ENCODE measurements at regions not wholly inside any gene's neighbourhood (a gene's known extent, or its start where the extent isn't known, plus 50 kb on each side); places are given as distances from the start of the nearest gene placed in this dataset.

DNA sequence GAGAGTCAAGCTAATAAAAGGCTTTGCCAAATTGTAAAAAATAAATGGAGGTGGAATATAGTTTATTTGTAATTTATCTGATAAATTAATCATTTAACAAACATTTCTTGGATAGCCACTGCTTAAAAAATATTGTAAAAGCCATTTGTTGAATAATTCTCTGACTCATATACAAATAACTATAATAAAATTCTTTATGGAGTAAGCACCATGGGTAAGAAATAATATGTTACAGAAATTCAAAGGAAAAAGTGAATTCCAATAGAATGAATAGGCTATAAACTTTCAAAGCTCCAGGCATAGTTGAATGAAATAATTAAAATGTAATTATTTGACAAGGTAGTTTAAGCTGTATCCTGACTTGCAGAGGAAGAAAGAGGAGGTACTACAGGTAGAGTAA lies 291.4 kb upstream of the TMEM229A start:
- Mint-ChIP-seq H3K4me3 (no peak overlapping the region), H3K36me3 (ENCODE audit: low read depth) (no peaks in the 10 kb centered on the region), H3K4me1 (no peaks in the 10 kb centered on the region), H3K27me3 (ENCODE audit: low read depth) (no peaks in the 10 kb centered on the region), H3K27ac (no peak overlapping the region), H3K9me3 (no peaks in the 10 kb centered on the region)
- TF ChIP-seq, protein P1, sequence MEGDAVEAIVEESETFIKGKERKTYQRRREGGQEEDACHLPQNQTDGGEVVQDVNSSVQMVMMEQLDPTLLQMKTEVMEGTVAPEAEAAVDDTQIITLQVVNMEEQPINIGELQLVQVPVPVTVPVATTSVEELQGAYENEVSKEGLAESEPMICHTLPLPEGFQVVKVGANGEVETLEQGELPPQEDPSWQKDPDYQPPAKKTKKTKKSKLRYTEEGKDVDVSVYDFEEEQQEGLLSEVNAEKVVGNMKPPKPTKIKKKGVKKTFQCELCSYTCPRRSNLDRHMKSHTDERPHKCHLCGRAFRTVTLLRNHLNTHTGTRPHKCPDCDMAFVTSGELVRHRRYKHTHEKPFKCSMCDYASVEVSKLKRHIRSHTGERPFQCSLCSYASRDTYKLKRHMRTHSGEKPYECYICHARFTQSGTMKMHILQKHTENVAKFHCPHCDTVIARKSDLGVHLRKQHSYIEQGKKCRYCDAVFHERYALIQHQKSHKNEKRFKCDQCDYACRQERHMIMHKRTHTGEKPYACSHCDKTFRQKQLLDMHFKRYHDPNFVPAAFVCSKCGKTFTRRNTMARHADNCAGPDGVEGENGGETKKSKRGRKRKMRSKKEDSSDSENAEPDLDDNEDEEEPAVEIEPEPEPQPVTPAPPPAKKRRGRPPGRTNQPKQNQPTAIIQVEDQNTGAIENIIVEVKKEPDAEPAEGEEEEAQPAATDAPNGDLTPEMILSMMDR (IDR thresholded peaks at IDR 0.05; ENCODE audit: unreplicated experiment in 3 of 3), result no peak

DNA sequence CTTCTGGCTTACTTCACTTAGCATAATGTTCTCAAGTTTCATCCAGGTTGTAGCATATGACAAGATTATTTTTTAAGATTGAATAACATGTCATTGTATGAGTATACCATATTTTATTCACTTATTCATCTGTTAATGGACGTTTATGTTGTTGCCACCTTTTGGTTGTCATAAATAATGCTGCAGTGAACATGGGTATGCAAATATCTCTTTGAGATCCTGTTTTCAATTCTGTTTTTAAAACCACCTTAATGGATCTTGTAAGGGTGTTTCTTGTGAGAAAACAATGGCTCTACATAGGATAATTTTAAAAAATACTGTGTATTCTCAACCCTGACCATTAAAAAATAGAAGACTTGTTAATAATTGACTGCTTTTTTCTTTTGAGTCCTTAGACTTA lies 290.7 kb upstream of the TMEM229A start:
- Mint-ChIP-seq H3K27me3 (ENCODE audit: low read depth) (no peaks in the 10 kb centered on the region), H3K4me1 (peaks cover 5% of the 10 kb centered on the region), H3K36me3 (ENCODE audit: low read depth) (no peaks in the 10 kb centered on the region), H3K27ac (no peak overlapping the region), H3K4me3 (no peak overlapping the region), H3K9me3 (no peaks in the 10 kb centered on the region)
- TF ChIP-seq, protein P1 (IDR thresholded peaks at IDR 0.05; ENCODE audit: unreplicated experiment in 3 of 3), result no peak

DNA sequence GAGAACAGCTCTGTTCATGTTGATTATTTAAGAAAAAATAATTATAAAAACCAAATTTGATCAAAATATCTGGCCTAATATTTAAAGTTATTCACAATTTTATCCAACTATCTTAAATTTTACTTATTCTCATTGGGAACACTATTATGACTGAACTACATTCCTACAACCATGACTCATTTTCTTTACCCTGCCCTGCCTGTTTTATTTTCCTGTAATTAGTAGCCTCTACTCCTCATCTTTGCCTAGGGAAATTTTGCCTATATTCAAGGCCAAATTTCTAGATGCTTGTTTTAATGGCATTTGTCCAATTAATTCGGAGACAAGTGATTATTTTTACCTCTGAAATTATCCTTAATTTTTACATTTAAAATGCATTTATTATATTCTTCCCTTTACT lies 289.7 kb upstream of the TMEM229A start:
- Mint-ChIP-seq H3K27me3 (ENCODE audit: low read depth) (no peaks in the 10 kb centered on the region), H3K4me1 (peaks cover 5% of the 10 kb centered on the region), H3K4me3 (no peak overlapping the region), H3K36me3 (ENCODE audit: low read depth) (no peaks in the 10 kb centered on the region), H3K27ac (no peak overlapping the region), H3K9me3 (no peaks in the 10 kb centered on the region)
- TF ChIP-seq, protein P1 (IDR thresholded peaks at IDR 0.05; ENCODE audit: unreplicated experiment in 3 of 3), result no peak

DNA sequence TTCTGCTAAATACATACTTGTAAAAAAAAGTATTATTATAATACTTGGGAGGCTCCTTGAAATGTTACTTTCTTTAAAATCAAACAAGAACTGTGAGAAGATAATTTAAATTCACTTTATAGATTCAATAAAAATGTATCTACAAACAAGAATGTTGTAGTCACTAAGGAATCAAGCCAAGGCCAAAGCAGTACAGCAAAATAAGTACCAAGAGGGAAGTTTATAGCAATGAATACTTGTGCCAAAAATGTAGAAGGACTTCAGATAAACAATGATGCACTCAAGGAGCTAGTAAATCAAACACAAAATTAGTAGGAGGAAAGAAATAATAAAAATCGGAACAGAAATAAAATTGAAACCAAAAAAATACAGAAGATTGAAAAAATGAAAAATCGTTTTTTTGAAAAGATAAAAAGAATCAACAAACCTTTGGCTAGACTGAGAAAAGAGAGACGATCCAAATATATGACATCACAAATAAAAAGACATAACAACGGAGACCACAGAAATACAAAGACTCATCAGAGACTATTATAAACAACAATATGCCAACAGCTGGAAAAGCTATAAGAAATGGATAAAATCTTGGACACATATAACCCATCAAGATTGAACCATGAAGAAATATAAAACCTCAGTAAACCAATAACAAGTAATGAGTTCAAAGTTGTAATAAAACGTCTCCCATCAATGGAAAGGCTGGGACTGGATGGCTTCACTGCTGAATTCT lies 286.0 kb upstream of the TMEM229A start:
- Mint-ChIP-seq H3K36me3 (ENCODE audit: low read depth) (no peaks in the 10 kb centered on the region), H3K9me3 (no peaks in the 10 kb centered on the region), H3K4me1 (peaks cover 5% of the 10 kb centered on the region), H3K27ac (no peak overlapping the region), H3K27me3 (ENCODE audit: low read depth) (no peaks in the 10 kb centered on the region), H3K4me3 (no peak overlapping the region)
- TF ChIP-seq, protein P1 (IDR thresholded peaks at IDR 0.05; ENCODE audit: unreplicated experiment in 3 of 3), result no peak

DNA sequence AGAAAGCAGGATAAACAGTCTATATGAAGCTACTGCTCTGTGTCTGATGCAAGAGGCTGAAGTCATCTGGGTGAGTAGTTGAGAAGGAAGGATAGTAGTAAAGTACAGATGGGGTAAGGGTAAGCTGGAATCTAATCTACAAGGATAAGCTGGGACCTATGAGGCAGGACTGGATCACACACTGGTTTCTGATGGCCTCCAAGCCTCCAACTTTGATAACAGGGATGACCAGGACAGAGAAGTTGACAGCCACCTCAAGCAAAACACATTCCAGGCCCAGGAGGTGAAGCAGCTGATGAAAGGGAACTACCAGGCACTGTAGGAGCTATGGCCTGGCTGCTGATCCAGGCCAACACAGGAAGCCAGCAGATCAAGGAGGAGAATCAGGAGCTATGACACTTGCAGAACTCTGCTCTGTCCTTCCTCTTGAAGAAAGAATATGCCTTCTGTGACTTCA lies 278.1 kb upstream of the TMEM229A start:
- TF ChIP-seq, protein P1 (IDR thresholded peaks at IDR 0.05; ENCODE audit: unreplicated experiment in 3 of 3), result no peak
- Mint-ChIP-seq H3K36me3 (ENCODE audit: low read depth) (no peaks in the 10 kb centered on the region), H3K9me3 (no peaks in the 10 kb centered on the region), H3K27ac (no peak overlapping the region), H3K4me1 (no peaks in the 10 kb centered on the region), H3K4me3 (no peak overlapping the region), H3K27me3 (ENCODE audit: low read depth) (no peaks in the 10 kb centered on the region)

DNA sequence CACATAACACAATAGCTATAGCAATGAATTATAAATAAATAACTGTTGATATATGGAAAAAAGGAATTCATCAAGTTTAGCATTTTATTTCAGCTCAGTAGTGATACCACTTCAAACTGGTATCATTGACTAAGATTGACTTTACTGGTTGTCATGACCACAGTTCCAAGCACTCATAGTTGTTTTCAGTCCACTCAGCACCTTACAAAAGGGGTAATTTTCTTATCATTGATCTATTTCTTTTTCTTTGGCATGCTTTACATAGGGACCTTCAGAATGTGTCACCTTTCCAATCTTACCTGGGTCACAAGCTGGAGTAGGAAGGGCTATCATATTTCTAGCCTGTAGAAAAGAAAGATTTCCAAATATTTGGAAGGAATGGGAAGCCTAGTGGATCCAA lies 275.5 kb upstream of the TMEM229A start:
- Mint-ChIP-seq H3K27me3 (ENCODE audit: low read depth) (peaks cover 4% of the 10 kb centered on the region), H3K4me1 (no peaks in the 10 kb centered on the region), H3K36me3 (ENCODE audit: low read depth) (no peaks in the 10 kb centered on the region), H3K9me3 (peaks cover 7% of the 10 kb centered on the region), H3K4me3 (no peak overlapping the region), H3K27ac (no peak overlapping the region)
- TF ChIP-seq, protein P1 (IDR thresholded peaks at IDR 0.05; ENCODE audit: unreplicated experiment in 3 of 3), result no peak
